ENCODE measurements at regions not wholly inside any gene's neighbourhood (a gene's known extent, or its start where the extent isn't known, plus 50 kb on each side); places are given as distances from the start of the nearest gene placed in this dataset.
"Not testable (repeated sequence)": the region's sequence is repeated elsewhere in the genome, so short reads cannot be mapped to it uniquely, and the experiment has no call there.

- DNase-seq = not testable (repeated sequence)
Measured at GRCh38 chr22:22296047-22296446, 51.5 kb downstream of the VPREB1 start.

DNA sequence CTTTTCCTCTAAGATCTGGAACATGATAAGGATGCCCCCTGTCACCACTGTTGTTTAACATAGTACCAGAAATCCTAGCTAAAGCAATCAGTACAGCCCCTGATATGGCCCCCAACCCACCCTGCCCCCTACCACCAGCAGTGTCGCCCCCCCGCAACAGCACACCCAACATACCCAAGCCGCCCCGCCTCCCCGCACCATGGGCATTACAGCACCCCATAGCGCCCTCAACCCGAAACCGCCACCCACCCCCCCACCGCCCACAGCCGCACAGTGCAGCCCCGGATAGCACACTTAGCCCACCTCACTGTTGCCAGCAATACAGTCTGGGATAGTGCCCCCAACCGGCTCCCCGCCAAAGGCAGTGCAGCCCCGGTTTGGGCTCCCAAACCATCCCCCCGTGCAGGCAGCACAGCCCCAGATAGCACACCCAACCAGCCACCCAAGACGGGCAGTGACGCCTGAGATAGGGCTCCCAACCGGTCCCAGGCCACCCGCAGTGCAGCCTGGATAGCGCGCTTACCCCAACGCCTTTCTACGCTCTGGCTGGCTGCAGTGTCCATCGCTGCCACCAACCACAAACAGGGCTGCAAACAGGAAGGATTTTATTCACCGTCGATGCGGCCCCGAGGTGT, 52.7 kb downstream of the VPREB1 start:
- DNase-seq = not testable (repeated sequence)

DNA sequence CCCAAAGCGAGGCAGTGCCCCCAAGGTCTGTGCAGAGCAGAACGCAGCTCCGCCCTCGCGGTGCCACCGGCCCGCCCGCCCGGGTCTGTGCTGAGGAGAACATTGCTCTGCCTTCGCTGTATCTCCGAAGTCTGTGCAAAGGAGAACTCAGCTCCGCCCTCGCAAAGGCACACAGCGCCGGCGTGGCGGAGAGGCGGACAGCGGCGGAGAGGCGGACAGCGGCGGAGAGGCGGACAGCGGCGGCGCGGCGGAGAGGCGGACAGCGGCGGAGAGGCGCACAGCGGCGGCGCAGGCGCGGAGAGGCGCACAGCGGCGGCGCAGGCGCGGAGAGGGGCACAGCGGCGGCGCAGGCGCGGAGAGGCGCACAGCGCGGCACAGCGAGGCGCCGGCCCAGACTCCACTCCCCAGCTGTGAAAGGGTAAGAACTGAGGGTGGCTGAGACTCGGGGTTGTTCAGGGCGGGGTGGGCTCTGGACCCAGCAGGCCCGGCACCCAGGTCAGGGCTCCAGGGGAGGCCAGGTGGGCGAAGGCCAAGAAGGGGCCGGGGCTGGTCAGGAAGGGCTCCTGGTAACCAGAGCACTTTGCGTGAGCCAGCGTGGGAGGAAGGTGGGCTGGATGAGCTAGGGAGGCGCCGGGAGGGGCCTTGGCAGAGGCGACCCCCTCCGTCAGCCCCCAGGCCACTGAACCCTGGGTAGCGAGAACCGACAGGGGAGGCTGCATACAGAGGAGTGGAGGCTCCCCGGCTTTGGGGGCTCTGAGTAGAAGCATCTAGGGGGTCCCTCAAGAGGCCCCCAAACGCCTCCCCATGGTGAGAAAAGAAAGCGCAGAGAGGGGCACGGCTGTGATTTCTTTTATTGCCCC, 53.4 kb downstream of the VPREB1 start:
- DNase-seq = peak; percentile 49

DNA sequence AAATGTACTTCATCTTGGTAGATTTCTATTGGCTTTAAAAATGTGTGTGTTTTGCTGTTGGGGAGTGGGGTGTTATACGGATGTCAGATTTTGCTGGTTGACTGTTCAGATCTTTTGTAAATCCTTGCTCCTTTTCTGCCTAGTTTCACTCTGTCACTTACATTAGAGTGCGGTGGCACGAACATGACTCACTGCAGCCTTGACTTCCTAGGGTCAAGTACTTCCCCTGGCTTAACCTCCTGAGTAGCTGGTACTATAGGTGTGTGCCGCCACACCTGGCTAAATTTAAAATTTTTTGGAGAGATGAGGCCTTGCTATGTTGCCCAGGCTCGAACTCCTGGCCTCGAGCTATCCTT, 54.0 kb downstream of the VPREB1 start:
- DNase-seq = not testable (repeated sequence)

- not testable (repeated sequence) for DNase-seq
Measured at GRCh38 chr22:22300511-22300910, 55.9 kb downstream of the VPREB1 start.

GRCh38 chr22:22300946-22301345, 56.4 kb downstream of the VPREB1 start:
- not testable (repeated sequence) for DNase-seq

GRCh38 chr22:22316589-22316988, 72.0 kb downstream of the VPREB1 start:
- no peak for DNase-seq

DNA sequence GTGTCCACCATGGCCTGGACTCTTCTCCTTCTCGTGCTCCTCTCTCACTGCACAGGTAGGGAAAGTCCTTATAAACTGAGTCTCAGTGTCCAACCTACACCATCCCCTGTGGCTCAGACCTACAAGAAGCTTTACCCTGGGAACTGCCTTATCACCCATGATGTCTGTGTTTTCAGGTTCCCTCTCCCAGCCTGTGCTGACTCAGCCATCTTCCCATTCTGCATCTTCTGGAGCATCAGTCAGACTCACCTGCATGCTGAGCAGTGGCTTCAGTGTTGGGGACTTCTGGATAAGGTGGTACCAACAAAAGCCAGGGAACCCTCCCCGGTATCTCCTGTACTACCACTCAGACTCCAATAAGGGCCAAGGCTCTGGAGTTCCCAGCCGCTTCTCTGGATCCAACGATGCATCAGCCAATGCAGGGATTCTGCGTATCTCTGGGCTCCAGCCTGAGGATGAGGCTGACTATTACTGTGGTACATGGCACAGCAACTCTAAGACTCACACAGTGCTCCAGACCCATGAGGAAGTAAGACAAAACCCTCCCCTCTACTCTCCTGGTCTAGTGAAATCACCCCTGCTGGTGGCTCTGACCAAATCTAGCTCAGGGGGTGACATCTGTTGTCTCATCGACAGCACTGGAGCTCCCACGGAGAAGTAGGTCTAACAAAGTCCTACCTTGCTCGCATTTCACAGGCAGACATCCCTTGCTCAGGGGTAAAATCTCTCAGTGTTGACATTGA, 74.3 kb downstream of the VPREB1 start:
- peak; percentile 40 for DNase-seq

- peak; percentile 64 for DNase-seq
Measured at GRCh38 chr22:22321743-22322611, 77.4 kb downstream of the VPREB1 start.

DNA sequence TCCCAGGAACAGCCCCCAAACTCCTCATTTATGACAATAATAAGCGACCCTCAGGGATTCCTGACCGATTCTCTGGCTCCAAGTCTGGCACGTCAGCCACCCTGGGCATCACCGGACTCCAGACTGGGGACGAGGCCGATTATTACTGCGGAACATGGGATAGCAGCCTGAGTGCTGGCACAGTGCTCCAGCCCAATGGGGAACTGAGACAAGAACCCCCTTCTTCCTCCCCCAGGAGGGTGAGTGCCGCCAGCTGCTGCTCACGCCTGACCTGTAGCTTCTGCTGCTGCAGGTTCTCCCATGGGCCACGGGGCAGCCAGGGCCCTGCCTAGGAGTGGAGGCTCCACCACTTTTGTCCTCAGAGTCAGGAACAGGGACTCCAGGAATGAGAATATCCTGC, 78.2 kb downstream of the VPREB1 start:
- DNase-seq = no peak

GRCh38 chr22:22327723-22328122, 83.1 kb downstream of the VPREB1 start:
- no peak for DNase-seq

GRCh38 chr22:22329792-22330191, 85.2 kb downstream of the VPREB1 start:
- no peak for DNase-seq

DNA sequence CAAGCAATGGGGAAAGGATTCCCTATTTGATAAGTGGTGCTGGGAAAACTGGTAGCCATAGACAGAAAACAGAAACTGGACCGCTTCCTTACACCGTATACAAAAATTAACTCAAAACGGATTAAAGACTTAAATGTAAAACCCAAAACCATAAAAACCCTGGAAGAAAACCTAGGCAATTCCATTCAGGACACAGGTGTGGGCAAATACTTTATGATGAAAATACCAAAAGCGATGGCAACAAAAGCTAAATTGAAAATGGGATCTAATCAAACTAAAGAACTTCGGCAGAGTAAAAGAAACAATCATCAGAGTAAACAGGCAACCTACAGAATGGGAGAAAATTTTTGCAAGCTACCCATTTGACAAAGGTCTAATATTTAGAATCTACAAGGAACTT, 91.1 kb downstream of the VPREB1 start:
- not testable (repeated sequence) for DNase-seq

- DNase-seq = not testable (repeated sequence)
Measured at GRCh38 chr22:22336333-22336732, 91.7 kb downstream of the VPREB1 start.

DNA sequence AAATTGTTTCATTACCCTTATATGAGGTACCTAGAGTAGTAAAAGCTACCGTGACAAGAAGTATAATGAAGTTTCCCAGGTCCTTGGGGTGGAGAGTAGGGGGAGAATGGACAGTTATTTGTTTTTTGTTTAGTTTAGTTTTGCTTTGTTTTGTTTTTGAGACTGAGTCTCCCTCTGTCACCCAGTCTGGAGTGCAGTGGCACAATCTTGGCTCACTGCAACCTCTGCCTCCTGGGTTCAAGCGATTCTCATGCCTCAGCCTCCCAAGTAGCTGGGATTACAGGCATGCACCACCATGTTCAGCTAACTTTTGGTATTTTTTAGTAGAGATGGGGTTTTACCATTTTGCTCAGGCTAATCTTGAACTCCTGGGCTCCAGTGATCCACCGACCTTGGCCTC, 94.2 kb downstream of the VPREB1 start:
- DNase-seq = not testable (repeated sequence)

GRCh38 chr22:22341736-22342135, 97.2 kb downstream of the VPREB1 start:
- DNase-seq = no peak

DNA sequence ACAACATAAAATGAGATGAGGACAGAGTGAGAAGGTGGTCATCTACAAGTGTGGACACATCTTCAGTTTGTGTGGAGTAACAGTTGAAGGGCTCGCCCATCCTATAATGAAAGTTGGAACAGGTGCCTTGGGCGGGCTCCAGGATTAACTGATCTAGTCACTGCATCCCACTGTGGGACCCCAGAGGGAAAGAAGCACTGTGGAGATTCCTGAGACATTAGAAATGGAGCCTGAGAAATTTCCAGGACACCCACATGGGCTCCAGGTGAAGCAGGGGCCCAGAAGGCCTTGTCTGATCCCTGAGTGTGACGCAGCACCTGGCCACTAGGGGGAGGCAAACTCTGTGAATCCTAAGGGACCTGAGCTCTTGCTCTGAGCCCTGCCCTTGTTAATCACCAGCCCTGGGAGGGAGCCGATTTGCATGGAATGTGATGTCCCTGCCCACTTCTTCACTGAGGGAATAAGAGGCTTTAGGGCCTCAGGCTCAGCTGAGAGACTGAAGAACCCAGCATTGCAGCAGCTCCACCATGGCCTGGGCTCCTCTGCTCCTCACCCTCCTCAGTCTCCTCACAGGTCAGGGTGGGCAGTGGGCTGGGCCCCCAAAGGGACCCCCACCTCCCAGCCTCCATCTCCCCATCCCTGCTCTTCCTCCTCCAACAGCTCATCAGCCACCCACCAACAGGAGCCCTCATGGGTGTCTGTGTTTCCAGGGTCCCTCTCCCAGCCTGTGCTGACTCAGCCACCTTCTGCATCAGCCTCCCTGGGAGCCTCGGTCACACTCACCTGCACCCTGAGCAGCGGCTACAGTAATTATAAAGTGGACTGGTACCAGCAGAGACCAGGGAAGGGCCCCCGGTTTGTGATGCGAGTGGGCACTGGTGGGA, 98.4 kb downstream of the VPREB1 start:
- DNase-seq = no peak

DNA sequence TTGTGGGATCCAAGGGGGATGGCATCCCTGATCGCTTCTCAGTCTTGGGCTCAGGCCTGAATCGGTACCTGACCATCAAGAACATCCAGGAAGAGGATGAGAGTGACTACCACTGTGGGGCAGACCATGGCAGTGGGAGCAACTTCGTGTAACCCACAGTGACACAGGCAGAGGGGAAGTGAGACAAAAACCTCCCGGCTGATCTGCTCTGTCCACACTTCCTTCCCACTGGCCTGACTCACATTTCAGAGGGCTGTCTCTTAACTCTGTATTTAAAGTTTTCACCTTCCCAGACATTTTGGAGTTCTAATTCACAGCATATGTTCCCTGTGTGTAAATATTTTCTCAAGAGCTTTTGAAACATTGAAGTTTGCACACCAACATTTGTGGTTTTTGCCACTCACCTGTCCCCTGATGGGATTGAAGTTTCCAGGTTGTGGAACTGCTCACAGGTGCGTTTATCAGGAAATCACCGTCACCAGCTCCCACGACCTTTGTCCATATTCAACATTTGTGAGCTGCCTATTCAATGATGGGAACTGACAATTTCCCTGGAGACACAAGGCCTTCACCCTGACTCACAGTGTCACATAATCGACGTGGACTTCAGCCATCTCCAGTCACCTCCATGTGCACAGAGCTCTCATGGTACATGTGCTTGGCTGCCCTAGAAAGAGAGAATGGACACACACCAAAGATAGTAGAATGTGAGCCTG, 99.2 kb downstream of the VPREB1 start:
- DNase-seq = peak; percentile 84

GRCh38 chr22:22344430-22344829, 99.8 kb downstream of the VPREB1 start:
- DNase-seq = no peak

DNA sequence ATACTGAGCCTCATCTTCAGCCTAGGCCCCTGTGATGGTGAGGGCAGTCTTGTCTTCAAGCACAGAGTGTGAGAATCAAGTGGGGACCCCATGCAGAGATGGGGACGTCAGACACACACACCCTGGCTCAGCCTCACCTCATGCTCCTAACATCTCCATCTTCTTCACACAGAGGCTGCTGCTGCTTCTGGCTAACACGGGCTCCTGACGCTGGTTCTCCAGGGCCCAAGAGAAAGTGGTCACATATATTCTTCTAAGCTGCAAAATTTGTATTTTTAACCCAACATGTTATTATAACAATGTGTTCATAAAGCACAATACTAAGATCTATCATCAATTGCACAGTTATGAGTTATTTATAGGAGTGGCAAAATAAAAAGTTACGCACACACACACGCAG, 101.2 kb downstream of the VPREB1 start:
- no peak for DNase-seq
